HUES6 (cell line): ENCODE measurements at regions not wholly inside any gene's neighbourhood (a gene's known extent, or its start where the extent isn't known, plus 50 kb on each side); places are given as distances from the start of the nearest gene placed in this dataset.

Experiments
- H3K27ac ChIP-seq: 2 replicates; pipeline ENCODE4 v1.7.0; 2013; ENCODE audit warnings: low read depth, mild to moderate bottlenecking, low read length, inconsistent platforms
- H3K27me3 ChIP-seq: 2 replicates; pipeline ENCODE4 v1.6.1; 2013; ENCODE audit warnings: low read length; ENCODE audit not compliant: control insufficient read depth, insufficient read depth
- H3K36me3 ChIP-seq: 2 replicates; pipeline ENCODE4 v1.6.1; 2013; ENCODE audit warnings: low read length; ENCODE audit not compliant: control insufficient read depth, insufficient read depth
- H3K4me1 ChIP-seq: 2 replicates; pipeline ENCODE4 v1.6.1; 2013; ENCODE audit warnings: low read length; ENCODE audit not compliant: control insufficient read depth, insufficient read depth
- H3K4me3 ChIP-seq: 2 replicates; pipeline ENCODE4 v1.5.1; 2013; ENCODE audit warnings: low read depth, low read length
- H3K9ac ChIP-seq: one replicate; pipeline ENCODE4 v1.6.1; 2013; ENCODE audit warnings: mild to moderate bottlenecking, low read length
- H3K9me3 ChIP-seq: 2 replicates; pipeline ENCODE4 v1.6.1; 2013; ENCODE audit warnings: low read depth, low read length; ENCODE audit not compliant: control insufficient read depth, insufficient read depth

DNA sequence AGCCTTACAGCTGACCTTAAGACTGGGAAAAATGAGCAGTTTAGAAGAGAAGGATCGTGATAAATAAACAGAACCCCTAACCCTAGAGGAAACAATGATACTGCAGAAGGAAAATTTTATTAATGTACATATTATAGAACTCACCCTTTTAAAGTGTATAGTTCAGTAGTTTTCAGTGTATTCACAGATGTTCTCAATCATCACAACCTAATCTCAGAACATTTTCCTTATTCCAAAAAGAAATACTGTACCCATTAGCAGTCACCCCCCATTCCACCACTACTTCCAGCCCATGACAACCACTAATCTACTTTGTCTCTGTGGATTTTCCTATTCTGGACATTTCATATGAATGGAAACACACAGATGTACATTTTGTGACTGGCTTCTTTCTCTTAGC, 90.2 kb upstream of the AGTR1 start:
- no peak overlapping the region for H3K4me3 ChIP-seq

DNA sequence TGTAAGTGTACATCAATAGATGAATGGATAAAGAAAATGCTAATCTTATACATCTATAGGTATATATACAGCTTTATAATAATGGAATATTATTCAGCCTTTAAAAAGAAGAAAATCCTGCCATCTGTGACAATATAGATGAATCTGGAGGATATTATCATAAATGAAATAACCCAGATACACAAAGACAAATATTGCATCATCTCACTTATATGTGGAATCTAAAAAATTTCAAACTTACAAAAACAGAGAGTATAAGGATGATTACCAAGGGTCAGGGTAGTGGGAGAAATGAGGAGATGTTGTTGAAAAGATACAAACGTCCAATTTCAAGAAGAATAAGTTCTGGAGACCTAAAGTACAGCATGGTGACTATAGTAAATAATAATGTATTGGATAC, 85.4 kb upstream of the AGTR1 start:
- Histone ChIP-seq H3K9me3 (no peaks in the 10 kb centered on the region), H3K4me1 (no peaks in the 10 kb centered on the region), H3K27me3 (no peaks in the 10 kb centered on the region), H3K4me3 (no peak overlapping the region), H3K36me3 (no peaks in the 10 kb centered on the region), H3K27ac (no peak overlapping the region), H3K9ac (no peak overlapping the region)

More for the DNA sequence above, 90.2 kb upstream of the AGTR1 start:
- H3K9ac ChIP-seq, result no peak overlapping the region
- H3K27me3 ChIP-seq, result no peaks in the 10 kb centered on the region
- no peaks in the 10 kb centered on the region for H3K36me3 ChIP-seq
- no peaks in the 10 kb centered on the region for H3K9me3 ChIP-seq
- no peaks in the 10 kb centered on the region for H3K4me1 ChIP-seq
- H3K27ac ChIP-seq, result no peak overlapping the region

DNA sequence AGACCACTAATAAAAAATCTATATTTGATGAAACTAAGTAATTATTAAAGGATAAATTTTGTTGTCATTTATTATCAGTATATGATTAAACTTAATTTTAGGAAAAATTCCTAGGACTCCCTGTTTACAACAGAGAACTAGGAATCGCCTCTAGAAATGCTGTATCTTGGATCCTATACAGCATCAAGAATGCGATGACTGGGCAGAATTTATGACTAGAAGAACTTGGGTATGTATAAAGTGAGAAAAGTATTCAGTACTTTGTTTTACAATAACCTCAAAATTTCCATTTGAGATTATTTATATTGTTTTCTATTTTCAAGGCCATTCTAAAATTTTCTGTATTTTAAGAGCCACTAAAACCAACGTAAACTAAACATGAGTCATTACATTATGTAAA, 82.3 kb upstream of the AGTR1 start:
- H3K4me3 ChIP-seq, result no peak overlapping the region
- no peak overlapping the region for H3K27ac ChIP-seq
- H3K4me1 ChIP-seq, result no peaks in the 10 kb centered on the region
- no peaks in the 10 kb centered on the region for H3K36me3 ChIP-seq
- H3K9me3 ChIP-seq, result no peaks in the 10 kb centered on the region
- H3K27me3 ChIP-seq, result no peaks in the 10 kb centered on the region
- H3K9ac ChIP-seq, result no peak overlapping the region

DNA sequence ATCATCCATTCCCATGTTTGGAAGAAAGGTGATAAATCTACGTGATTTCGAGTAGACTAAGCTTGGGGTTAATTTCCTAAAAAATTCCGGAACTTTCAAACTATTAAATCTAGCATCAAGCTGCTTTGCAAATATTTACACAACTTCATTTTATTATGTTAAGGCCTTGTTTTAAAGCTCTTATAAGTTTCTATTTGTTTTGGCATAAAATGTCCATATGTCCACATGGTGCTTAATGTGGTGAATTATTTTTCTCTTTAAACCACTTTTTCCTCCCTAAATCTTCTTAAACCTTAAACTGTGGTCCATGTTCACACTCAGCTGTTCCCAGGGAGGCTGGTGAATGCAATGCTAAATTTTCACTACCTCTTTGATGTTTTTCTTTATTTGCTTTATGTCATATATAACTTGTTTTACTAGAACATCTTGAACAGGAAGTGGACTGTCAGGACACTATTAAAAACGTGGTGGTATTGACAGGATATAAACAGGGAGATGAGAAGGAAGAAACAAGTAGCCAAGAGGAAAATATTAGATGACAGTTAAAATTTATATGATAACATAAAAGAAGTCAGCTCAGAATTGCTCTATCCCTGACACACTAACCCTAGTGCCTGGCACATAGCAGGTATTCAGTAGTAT, 72.5 kb upstream of the AGTR1 start:
- Histone ChIP-seq H3K27ac (no peak overlapping the region), H3K9me3 (no peaks in the 10 kb centered on the region), H3K36me3 (no peaks in the 10 kb centered on the region), H3K4me1 (no peaks in the 10 kb centered on the region), H3K4me3 (no peak overlapping the region), H3K9ac (no peak overlapping the region), H3K27me3 (no peaks in the 10 kb centered on the region)

DNA sequence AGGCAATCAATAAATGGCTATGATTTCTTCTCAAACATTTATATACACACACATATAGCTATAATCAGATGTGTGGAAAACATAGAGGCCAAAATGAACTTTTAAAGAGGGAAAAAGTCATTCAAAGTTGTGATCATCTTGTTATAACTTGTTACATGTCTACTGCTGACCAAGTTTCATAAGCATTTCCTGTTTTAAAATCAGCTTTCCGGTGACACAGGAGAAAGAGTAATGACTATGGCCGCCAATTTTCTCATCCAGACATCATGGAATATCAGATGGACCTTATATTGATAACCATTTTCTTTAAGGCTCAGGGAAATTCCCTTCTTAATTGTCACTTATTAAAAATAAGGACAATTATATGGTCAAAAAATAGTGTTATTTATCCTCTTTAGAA, 71.7 kb upstream of the AGTR1 start:
- Histone ChIP-seq H3K27ac (no peak overlapping the region), H3K36me3 (no peaks in the 10 kb centered on the region), H3K9ac (no peak overlapping the region), H3K4me3 (no peak overlapping the region), H3K9me3 (no peaks in the 10 kb centered on the region), H3K4me1 (peaks cover 3% of the 10 kb centered on the region; the same call in 1 of the 2 replicates), H3K27me3 (no peaks in the 10 kb centered on the region)

DNA sequence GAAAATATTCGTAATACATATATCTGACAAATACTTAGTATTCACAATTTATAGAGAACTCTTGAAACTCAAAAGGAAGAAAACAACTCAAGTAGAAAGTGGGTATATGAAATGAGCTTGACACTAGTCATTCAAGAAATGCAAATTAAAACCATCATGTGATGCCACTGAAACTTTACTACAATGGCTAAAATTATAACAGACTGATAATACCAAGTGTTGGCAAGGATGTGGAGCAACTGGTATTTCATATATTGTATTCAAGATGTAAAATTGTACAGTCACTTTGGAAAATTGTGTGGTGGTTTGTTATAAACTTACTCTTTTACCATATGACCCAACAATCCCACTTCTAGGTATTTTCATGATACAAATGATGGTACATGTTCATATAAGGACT, 68.7 kb upstream of the AGTR1 start:
- H3K4me3 ChIP-seq, result no peak overlapping the region
- H3K27ac ChIP-seq, result no peak overlapping the region
- peaks cover 7% of the 10 kb centered on the region for H3K4me1 ChIP-seq
- no peak overlapping the region for H3K9ac ChIP-seq
- H3K27me3 ChIP-seq, result no peaks in the 10 kb centered on the region
- H3K9me3 ChIP-seq, result no peaks in the 10 kb centered on the region
- H3K36me3 ChIP-seq, result no peaks in the 10 kb centered on the region

DNA sequence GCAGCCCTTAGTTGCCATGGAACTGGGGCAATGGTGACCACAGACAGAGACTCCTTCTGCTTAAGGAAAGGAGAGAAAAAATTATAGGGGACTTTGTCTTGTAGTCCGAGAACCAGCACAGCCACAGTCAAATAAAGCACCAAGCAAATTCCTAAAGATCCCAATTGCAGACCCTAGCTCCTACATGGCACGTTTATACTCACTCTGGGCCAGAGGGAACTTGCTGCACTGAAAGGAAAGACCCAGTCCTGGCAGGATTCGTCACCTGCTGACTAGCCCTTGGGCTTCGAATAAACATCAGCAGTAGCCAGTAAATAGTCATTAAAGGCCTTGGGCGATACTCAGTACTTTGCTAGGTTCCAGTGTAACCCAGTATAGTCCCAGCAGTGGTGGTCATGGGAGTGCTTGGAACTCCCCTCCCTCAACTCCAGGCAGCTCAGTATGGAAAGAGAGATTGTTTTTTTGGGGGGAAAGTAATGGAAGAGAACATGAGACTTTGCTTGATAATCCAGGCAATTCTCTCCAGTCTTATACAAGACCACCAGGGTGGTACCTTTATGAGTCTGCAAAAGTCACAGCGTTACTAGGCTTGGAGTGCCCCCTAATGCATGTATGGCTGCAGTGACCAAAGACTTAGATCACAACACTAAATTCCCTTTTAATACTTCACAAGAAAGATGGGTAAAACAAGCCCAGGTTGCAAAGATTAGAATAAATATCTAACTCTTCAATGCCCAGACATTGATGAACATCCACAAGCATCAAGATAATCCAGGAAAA, 66.4 kb upstream of the AGTR1 start:
- no peak overlapping the region for H3K9ac ChIP-seq
- no peak overlapping the region for H3K27ac ChIP-seq
- H3K4me1 ChIP-seq, result peaks cover 7% of the 10 kb centered on the region
- no peak overlapping the region for H3K4me3 ChIP-seq
- no peaks in the 10 kb centered on the region for H3K36me3 ChIP-seq
- no peaks in the 10 kb centered on the region for H3K27me3 ChIP-seq
- H3K9me3 ChIP-seq, result no peaks in the 10 kb centered on the region

DNA sequence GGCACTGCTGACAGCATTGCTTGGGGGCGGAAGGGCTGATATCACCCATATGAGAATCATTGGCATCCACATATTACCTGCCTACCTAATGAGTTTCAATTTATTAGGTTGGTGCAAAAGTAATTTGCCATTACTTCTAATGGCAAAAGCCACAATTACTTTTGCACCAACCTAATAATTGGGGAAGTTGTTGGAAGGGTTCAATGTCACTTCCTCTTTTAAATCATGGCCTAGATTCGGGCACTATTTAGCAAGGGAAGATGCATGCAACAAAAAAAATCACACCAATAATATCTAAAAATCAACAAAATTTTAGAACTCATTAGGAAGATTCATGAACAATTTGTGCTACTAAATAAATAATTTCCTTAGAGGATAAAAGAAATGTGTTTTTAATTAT, 56.0 kb upstream of the AGTR1 start:
- no peaks in the 10 kb centered on the region for H3K4me1 ChIP-seq
- H3K27me3 ChIP-seq, result no peaks in the 10 kb centered on the region
- H3K27ac ChIP-seq, result no peak overlapping the region
- no peaks in the 10 kb centered on the region for H3K36me3 ChIP-seq
- no peak overlapping the region for H3K4me3 ChIP-seq
- H3K9ac ChIP-seq, result no peak overlapping the region
- H3K9me3 ChIP-seq, result no peaks in the 10 kb centered on the region

DNA sequence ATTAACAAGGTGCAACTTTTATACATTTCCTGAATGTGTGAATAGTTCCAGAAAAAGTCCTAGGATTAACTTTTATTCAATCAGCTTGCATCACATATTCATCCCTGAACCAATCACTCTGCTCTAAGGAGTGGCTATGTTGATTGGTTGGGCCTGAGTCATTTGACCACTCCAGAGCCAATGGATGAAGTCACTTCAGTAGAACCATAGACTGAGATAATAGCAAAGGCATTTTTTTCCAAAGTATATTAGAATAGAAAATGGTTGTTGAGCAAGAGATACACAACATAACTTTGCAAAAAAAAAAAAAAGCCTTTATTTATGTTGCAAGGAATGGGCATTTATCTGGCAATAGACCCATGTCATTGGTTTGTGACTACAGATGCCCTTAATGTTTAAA, 55.5 kb upstream of the AGTR1 start:
- Histone ChIP-seq H3K27ac (no peak overlapping the region), H3K36me3 (no peaks in the 10 kb centered on the region), H3K4me1 (no peaks in the 10 kb centered on the region), H3K9ac (no peak overlapping the region), H3K27me3 (no peaks in the 10 kb centered on the region), H3K4me3 (no peak overlapping the region), H3K9me3 (no peaks in the 10 kb centered on the region)

DNA sequence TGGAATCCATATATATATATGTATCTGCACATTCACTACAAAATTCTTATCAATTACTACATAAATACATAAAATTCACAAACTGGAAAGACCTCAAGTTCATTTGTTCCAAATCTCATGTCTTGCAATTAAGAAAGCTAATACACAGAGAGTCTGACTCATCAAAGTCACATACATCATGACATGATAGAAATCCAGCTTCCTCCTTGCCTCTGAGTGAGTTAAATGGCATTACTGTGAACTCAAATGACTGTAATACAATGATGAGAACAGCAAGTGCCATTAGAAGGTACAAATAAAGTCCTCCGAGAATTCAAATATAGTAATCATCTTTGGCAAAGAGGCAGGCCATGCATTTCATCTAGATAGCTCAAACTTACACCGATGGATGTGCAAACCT, 55.1 kb upstream of the AGTR1 start:
- no peak overlapping the region for H3K9ac ChIP-seq
- no peaks in the 10 kb centered on the region for H3K27me3 ChIP-seq
- no peaks in the 10 kb centered on the region for H3K9me3 ChIP-seq
- H3K4me1 ChIP-seq, result no peaks in the 10 kb centered on the region
- no peak overlapping the region for H3K4me3 ChIP-seq
- no peaks in the 10 kb centered on the region for H3K36me3 ChIP-seq
- no peak overlapping the region for H3K27ac ChIP-seq

DNA sequence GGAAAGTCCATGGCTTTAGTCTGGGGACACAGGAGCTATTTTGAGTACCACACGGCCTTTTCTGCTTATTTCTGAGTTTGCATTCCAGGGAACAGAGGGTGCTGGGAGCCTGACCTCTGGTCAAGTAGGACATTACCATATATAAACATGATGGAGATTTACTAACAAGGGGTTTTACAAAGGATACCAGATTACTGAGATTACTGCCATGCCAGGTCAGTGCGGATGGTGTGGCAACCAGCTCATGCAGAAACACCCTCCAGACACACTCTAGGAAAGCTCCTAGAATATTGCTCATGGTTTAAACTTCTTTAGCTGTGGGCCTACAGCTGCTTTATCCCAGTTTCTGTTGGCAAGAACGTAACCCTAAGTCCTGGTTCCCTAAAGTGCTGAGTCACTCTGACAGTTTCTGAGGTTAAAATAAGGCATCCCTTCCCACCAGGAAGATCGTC, 54.3 kb upstream of the AGTR1 start:
- H3K4me1 ChIP-seq, result no peaks in the 10 kb centered on the region
- no peak overlapping the region for H3K27ac ChIP-seq
- H3K27me3 ChIP-seq, result no peaks in the 10 kb centered on the region
- H3K9me3 ChIP-seq, result no peaks in the 10 kb centered on the region
- H3K36me3 ChIP-seq, result no peaks in the 10 kb centered on the region
- H3K9ac ChIP-seq, result no peak overlapping the region
- H3K4me3 ChIP-seq, result no peak overlapping the region
